LNCaP clone FGC (cell line): ENCODE measurements at regions not wholly inside any gene's neighbourhood (a gene's known extent, or its start where the extent isn't known, plus 50 kb on each side); places are given as distances from the start of the nearest gene placed in this dataset.

ENCODE experiments used
- DNase-seq: peaks from one replicate; pipeline ENCODE4 v3.0.0-alpha.2; 2011; ENCODE audit warnings: low read depth
- H3K4me3 ChIP-seq: 2 replicates; pipeline ENCODE4 v1.5.1; 2011; ENCODE audit warnings: mild to moderate bottlenecking, low read depth, low read length, control low read depth
- TF ChIP-seq, protein P1 (sequence below): IDR thresholded peaks from 2 replicates; pipeline ENCODE4 v1.5.1; 2012; ENCODE audit warnings: mild to moderate bottlenecking; ENCODE audit not compliant: control insufficient read depth, insufficient read depth; ENCODE audit errors: extremely low read depth

DNA sequence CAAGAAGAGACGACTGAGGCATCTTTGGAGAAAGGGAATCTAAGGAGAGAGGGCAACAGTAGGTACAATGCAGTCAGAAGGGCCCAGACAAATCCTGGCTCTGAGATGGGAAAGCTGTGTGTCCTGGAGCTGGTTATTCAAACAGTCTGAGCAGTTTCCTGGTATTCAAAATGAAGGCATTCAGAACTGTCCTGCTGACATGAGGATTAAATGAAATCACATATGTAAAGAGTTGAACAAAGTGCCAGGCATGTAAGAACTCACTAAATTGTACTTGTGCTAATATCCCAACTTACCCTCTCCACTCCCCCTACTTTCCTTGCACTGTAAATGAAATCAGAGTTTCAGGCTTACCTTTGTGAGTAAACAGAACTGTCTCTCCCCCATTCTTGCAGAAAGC is 60.9 kb upstream of the LDB2 start:
- TF ChIP-seq, protein P1, sequence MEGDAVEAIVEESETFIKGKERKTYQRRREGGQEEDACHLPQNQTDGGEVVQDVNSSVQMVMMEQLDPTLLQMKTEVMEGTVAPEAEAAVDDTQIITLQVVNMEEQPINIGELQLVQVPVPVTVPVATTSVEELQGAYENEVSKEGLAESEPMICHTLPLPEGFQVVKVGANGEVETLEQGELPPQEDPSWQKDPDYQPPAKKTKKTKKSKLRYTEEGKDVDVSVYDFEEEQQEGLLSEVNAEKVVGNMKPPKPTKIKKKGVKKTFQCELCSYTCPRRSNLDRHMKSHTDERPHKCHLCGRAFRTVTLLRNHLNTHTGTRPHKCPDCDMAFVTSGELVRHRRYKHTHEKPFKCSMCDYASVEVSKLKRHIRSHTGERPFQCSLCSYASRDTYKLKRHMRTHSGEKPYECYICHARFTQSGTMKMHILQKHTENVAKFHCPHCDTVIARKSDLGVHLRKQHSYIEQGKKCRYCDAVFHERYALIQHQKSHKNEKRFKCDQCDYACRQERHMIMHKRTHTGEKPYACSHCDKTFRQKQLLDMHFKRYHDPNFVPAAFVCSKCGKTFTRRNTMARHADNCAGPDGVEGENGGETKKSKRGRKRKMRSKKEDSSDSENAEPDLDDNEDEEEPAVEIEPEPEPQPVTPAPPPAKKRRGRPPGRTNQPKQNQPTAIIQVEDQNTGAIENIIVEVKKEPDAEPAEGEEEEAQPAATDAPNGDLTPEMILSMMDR: no peak
- no peak for DNase-seq
- H3K4me3 ChIP-seq: no peak overlapping the region

DNA sequence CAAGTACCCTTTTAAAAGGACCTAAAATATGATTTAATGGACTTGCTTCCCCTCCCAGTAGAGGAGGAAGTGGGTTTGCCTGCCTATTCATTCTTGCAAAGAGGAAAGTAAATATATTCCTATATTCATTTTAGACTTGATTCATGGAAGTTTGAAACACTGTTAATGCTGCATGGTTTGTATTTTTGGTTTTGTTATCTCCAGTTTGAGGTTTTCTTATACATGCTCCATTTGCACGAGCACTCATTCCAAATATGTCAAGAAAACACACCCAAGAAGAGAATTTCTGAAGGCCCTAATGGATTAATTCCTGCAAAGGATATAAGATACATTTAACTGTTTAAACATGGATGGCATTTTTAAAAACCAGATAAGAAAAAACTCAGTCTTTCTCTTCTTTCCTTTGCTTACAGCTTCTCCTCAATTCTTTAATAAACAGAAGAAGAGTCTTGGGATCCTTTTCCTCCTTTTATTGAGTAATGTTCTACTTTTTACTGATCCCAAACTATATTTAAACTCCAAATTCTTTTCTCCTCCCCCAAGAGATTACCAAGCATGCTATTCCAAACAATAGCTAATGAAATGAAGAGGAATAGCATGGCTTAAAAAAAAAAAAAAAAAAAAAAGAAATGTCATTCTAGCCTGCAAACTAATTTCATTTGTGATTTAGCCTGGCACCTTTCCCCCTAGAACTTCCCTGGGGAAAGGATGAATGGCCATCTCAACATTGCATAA is 54.6 kb upstream of the LDB2 start:
- no peak overlapping the region for H3K4me3 ChIP-seq
- TF ChIP-seq, protein P1: no peak
- DNase-seq: no peak

DNA sequence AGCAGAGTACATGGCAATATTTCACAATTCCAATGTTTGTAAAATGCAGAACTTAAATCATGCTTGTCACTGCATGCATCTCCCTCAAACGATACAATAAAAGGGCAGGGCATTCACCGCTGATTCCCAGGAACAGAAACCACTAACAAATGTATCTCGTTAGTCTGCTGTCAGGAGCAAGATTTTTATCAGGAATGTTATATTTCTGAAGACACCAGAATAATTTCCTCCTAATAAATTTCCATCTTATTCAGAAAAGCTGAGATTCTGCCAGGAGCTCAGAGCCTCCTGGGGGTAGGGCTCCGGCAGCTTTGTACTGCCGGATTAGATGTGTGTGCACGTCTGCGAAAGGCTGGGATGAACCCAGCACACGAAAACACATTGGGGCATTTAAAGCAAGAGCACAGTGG is 54.0 kb upstream of the LDB2 start:
- TF ChIP-seq, protein P1: no peak
- no peak overlapping the region for H3K4me3 ChIP-seq

More for the DNA sequence above, 54.0 kb upstream of the LDB2 start:
- no peak for DNase-seq
